ENCODE measurements at regions not wholly inside any gene's neighbourhood (a gene's known extent, or its start where the extent isn't known, plus 50 kb on each side); places are given as distances from the start of the nearest gene placed in this dataset.

- no peak for ATAC-seq
Measured at GRCh38 chr13:76745261-76746200, 140.7 kb downstream of the KCTD12 start.

- no peak for ATAC-seq
Measured at GRCh38 chr13:76741624-76742023, 144.6 kb downstream of the KCTD12 start.

- no peak for ATAC-seq
Measured at GRCh38 chr13:76741046-76741445, 145.2 kb downstream of the KCTD12 start.

GRCh38 chr13:76738616-76739015, 147.6 kb downstream of the KCTD12 start:
- no peak for ATAC-seq

- no peak for ATAC-seq
Measured at GRCh38 chr13:76737526-76737925, 148.7 kb downstream of the KCTD12 start.

GRCh38 chr13:76735641-76736040, 150.6 kb downstream of the KCTD12 start:
- ATAC-seq: no peak

- ATAC-seq: no peak
Measured at GRCh38 chr13:76733671-76734070, 152.5 kb downstream of the KCTD12 start.

- ATAC-seq: no peak
Measured at GRCh38 chr13:76732367-76732766, 153.8 kb downstream of the KCTD12 start.

- no peak for ATAC-seq
Measured at GRCh38 chr13:76730220-76730619, 156.0 kb downstream of the KCTD12 start.

GRCh38 chr13:76729691-76730090, 156.5 kb downstream of the KCTD12 start:
- no peak for ATAC-seq

- ATAC-seq: no peak
Measured at GRCh38 chr13:76725896-76726295, 160.3 kb downstream of the KCTD12 start.

- ATAC-seq: no peak
Measured at GRCh38 chr13:76725211-76725610, 161.0 kb downstream of the KCTD12 start.

- ATAC-seq: no peak
Measured at GRCh38 chr13:76724421-76724820, 161.8 kb downstream of the KCTD12 start.

- ATAC-seq: peak; percentile 32
Measured at GRCh38 chr13:76723551-76724232, 162.5 kb downstream of the KCTD12 start.

- ATAC-seq: no peak
Measured at GRCh38 chr13:76722782-76723181, 163.4 kb downstream of the KCTD12 start.

- no peak for ATAC-seq
Measured at GRCh38 chr13:76720821-76721220, 165.4 kb downstream of the KCTD12 start.

GRCh38 chr13:76720416-76720815, 165.8 kb downstream of the KCTD12 start:
- no peak for ATAC-seq

GRCh38 chr13:76719955-76720354, 166.2 kb downstream of the KCTD12 start:
- no peak for ATAC-seq

- ATAC-seq: no peak
Measured at GRCh38 chr13:76717092-76717491, 169.1 kb downstream of the KCTD12 start.

- no peak for ATAC-seq
Measured at GRCh38 chr13:76715621-76716020, 170.6 kb downstream of the KCTD12 start.

GRCh38 chr13:76715075-76715474, 171.1 kb downstream of the KCTD12 start:
- ATAC-seq: no peak

- ATAC-seq: no peak
Measured at GRCh38 chr13:76713280-76713679, 172.9 kb downstream of the KCTD12 start.

GRCh38 chr13:76711550-76712182, 174.5 kb downstream of the KCTD12 start:
- peak; percentile 55 for ATAC-seq

All from esophagus mucosa (tissue), 1 donor.